Lower leg skin (tissue), 4 donors: ENCODE measurements at regions not wholly inside any gene's neighbourhood (a gene's known extent, or its start where the extent isn't known, plus 50 kb on each side); places are given as distances from the start of the nearest gene placed in this dataset.

Experiments used
- DNase-seq, 2 donors: peaks; one replicate each; pipeline ENCODE4 v3.0.0-alpha.2; 2019; ENCODE audit warnings: low spot score in 2 of 2
- H3K4me3 ChIP-seq: fragments of 200-600 bp; sonication (generic); 2 replicates; pipeline ENCODE4 v1.5.1; 2017; ENCODE audit warnings: mild to moderate bottlenecking, low read depth; ENCODE audit not compliant: poor library complexity, severe bottlenecking
- CTCF ChIP-seq, 3 donors: fragments of 450-650 bp; IDR thresholded peaks; one replicate each; pipeline ENCODE4 v1.5.1; 2016; ENCODE audit warnings: antibody characterized with exemption in 3 of 3, mild to moderate bottlenecking in 3 of 3, moderate library complexity in 2 of 3
- POLR2A ChIP-seq, 2 donors: fragments of 450-650 bp; IDR thresholded peaks; one replicate each; pipeline ENCODE4 v1.6.1; 2016 to 2017; ENCODE audit warnings: antibody characterized with exemption in 2 of 2, mild to moderate bottlenecking in 1 of 2, moderate library complexity in 1 of 2
- WGBS, 2 donors: methylation state at CpG; one replicate each; pipeline ENCODE4 v1.1.5; 2018; 5-methylcytosine and 5-hydroxymethylcytosine counted together
- intact Hi-C: fragments of 100-400 bp; cut with DNase I; formaldehyde crosslinking; loops from one replicate; pipeline ENCODE4 v1.15.0; 2023; ENCODE audit warnings: low total_unique reads

GRCh38 chr16:87108278-87108677, 208.9 kb downstream of the C16orf95 start:
- WGBS, 2 donors: 73 to 78% methylated on average over 4 of the region's 4 CpGs
- DNase-seq: peak in 1 of 2 donors; percentile 7
- intact Hi-C loops: no loop called here
- TF ChIP-seq POLR2A (IDR thresholded peaks at IDR 0.05) (no peak), CTCF (IDR thresholded peaks at IDR 0.05) (no peak)
- H3K4me3 ChIP-seq: no peak overlapping the region

DNA sequence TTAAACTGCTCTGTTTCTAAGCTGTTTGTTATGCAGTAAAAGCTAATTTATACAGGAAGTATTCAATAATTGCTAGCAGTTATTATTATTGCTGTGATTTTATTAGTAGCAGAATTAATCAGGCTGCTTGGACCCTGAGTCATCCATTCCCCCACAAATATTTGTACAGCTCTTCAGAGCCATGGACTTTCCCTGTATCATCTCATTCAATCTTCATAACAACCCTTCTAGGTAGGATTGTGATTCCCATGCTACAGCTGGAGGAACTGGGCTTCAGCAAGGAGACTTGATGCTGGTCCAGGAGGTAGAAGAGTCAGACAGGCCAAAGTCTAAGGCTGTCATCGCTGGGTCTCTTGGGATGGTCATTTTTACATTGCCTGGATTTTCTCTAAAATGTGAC, 208.3 kb downstream of the C16orf95 start:
- peak in 1 of 2 donors; percentile 21 for DNase-seq
- no peak overlapping the region for H3K4me3 ChIP-seq
- intact Hi-C loops: no loop called here
- TF ChIP-seq CTCF (IDR thresholded peaks at IDR 0.05): no peak
- no peak for TF ChIP-seq POLR2A (IDR thresholded peaks at IDR 0.05)
- 95 to 96% methylated on average over 1 of the region's 1 CpG for WGBS, 2 donors

- DNase-seq: no peak
- 85 to 94% methylated on average over 5 of the region's 5 CpGs for WGBS, 2 donors
- H3K4me3 ChIP-seq: no peak overlapping the region
- intact Hi-C loops: no loop called here
- TF ChIP-seq CTCF (IDR thresholded peaks at IDR 0.05) (no peak), POLR2A (IDR thresholded peaks at IDR 0.05) (no peak)
Measured at GRCh38 chr16:87114832-87115231, 202.4 kb downstream of the C16orf95 start.

- intact Hi-C loops: no loop called here
- H3K4me3 ChIP-seq: no peak overlapping the region
- no peak for TF ChIP-seq CTCF (IDR thresholded peaks at IDR 0.05)
- no peak for TF ChIP-seq POLR2A (IDR thresholded peaks at IDR 0.05)
- WGBS, 2 donors: 59 to 72% methylated on average over 6 of the region's 6 CpGs
- DNase-seq: no peak
Measured at GRCh38 chr16:87115646-87116045, 201.5 kb downstream of the C16orf95 start.

GRCh38 chr16:87117936-87118335, 199.3 kb downstream of the C16orf95 start:
- intact Hi-C loops: no loop called here
- TF ChIP-seq POLR2A (IDR thresholded peaks at IDR 0.05) (no peak), CTCF (IDR thresholded peaks at IDR 0.05) (no peak)
- DNase-seq: no peak
- no peak overlapping the region for H3K4me3 ChIP-seq
- 57 to 60% methylated on average over 12 of the region's 12 CpGs for WGBS, 2 donors

GRCh38 chr16:87119168-87119567, 198.0 kb downstream of the C16orf95 start:
- DNase-seq: no peak
- 70 to 80% methylated on average over 2 of the region's 2 CpGs for WGBS, 2 donors
- TF ChIP-seq CTCF (IDR thresholded peaks at IDR 0.05): no peak
- TF ChIP-seq POLR2A (IDR thresholded peaks at IDR 0.05): no peak
- intact Hi-C loops: no loop called here
- H3K4me3 ChIP-seq: no peak overlapping the region
